ENCODE measurements at regions not wholly inside any gene's neighbourhood (a gene's known extent, or its start where the extent isn't known, plus 50 kb on each side); places are given as distances from the start of the nearest gene placed in this dataset.

- Histone ChIP-seq H3K79me2 (ENCODE audit: insufficient read depth, low read length) (no peaks in the 10 kb centered on the region), H3K9me3 (ENCODE audit: insufficient read depth, low read length, severe bottlenecking) (no peaks in the 10 kb centered on the region), H2AFZ (ENCODE audit: low read depth, low read length) (no peak overlapping the region), H3K4me1 (ENCODE audit: insufficient read depth, low read length) (no peaks in the 10 kb centered on the region), H3K9ac (ENCODE audit: low read depth, low read length) (no peak overlapping the region), H3K27me3 (ENCODE audit: insufficient read depth, low read length, poor library complexity) (no peaks in the 10 kb centered on the region), H3K27ac (ENCODE audit: low read length) (no peak overlapping the region), H3K36me3 (ENCODE audit: insufficient read depth, low read length) (no peaks in the 10 kb centered on the region), H3K4me3 (ENCODE audit: low read depth in 1 of 2, low read length in 2 of 2) (no peak overlapping the region), H3K4me2 (ENCODE audit: insufficient read depth, low read length) (no peak overlapping the region), H4K20me1 (ENCODE audit: insufficient read depth, low read length) (no peaks in the 10 kb centered on the region; the same call in 1 of the 2 replicates)
- DNase-seq (no peak), ATAC-seq (ENCODE audit: insufficient read depth, low read depth) (no peak)
- TF ChIP-seq CTCF (IDR thresholded peaks at IDR 0.05; ENCODE audit: borderline replicate concordance, extremely low read depth, low read length, poor library complexity, severe bottlenecking): no peak
- no peak for TF ChIP-seq EZH2 (IDR thresholded peaks at IDR 0.05; ENCODE audit: borderline replicate concordance, low read depth, low read length, severe bottlenecking)
Measured at GRCh38 chr10:80697926-80698325, 160.2 kb downstream of the SH2D4B start.

GRCh38 chr10:80699602-80700039 lies 161.9 kb downstream of the SH2D4B start:
- ATAC-seq (ENCODE audit: insufficient read depth, low read depth) (peak; percentile 95), DNase-seq (peak; percentile 70)
- H3K4me3 ChIP-seq (ENCODE audit: low read depth in 1 of 2, low read length in 2 of 2): no peak overlapping the region
- H3K9me3 ChIP-seq (ENCODE audit: insufficient read depth, low read length, severe bottlenecking): no peaks in the 10 kb centered on the region
- no peak overlapping the region for H2AFZ ChIP-seq (ENCODE audit: low read depth, low read length)
- H3K36me3 ChIP-seq (ENCODE audit: insufficient read depth, low read length): no peaks in the 10 kb centered on the region
- H3K4me1 ChIP-seq (ENCODE audit: insufficient read depth, low read length): no peaks in the 10 kb centered on the region
- no peak overlapping the region for H3K4me2 ChIP-seq (ENCODE audit: insufficient read depth, low read length)
- no peaks in the 10 kb centered on the region for H3K79me2 ChIP-seq (ENCODE audit: insufficient read depth, low read length)
- no peaks in the 10 kb centered on the region; the same call in 1 of the 2 replicates for H4K20me1 ChIP-seq (ENCODE audit: insufficient read depth, low read length)
- H3K9ac ChIP-seq (ENCODE audit: low read depth, low read length): no peak overlapping the region
- H3K27ac ChIP-seq (ENCODE audit: low read length): no peak overlapping the region
- no peaks in the 10 kb centered on the region for H3K27me3 ChIP-seq (ENCODE audit: insufficient read depth, low read length, poor library complexity)
- TF ChIP-seq CTCF (IDR thresholded peaks at IDR 0.05; ENCODE audit: borderline replicate concordance, extremely low read depth, low read length, poor library complexity, severe bottlenecking): peak; percentile 90
- TF ChIP-seq EZH2 (IDR thresholded peaks at IDR 0.05; ENCODE audit: borderline replicate concordance, low read depth, low read length, severe bottlenecking): no peak

- no peak overlapping the region for H3K4me2 ChIP-seq (ENCODE audit: insufficient read depth, low read length)
- H3K4me3 ChIP-seq (ENCODE audit: low read depth in 1 of 2, low read length in 2 of 2): no peak overlapping the region
- H3K27ac ChIP-seq (ENCODE audit: low read length): no peak overlapping the region
- DNase-seq (no peak), ATAC-seq (ENCODE audit: insufficient read depth, low read depth) (no peak)
- H3K27me3 ChIP-seq (ENCODE audit: insufficient read depth, low read length, poor library complexity): no peaks in the 10 kb centered on the region
- H3K9me3 ChIP-seq (ENCODE audit: insufficient read depth, low read length, severe bottlenecking): no peaks in the 10 kb centered on the region
- H3K36me3 ChIP-seq (ENCODE audit: insufficient read depth, low read length): no peaks in the 10 kb centered on the region
- H4K20me1 ChIP-seq (ENCODE audit: insufficient read depth, low read length): no peaks in the 10 kb centered on the region; the same call in 1 of the 2 replicates
- no peaks in the 10 kb centered on the region for H3K79me2 ChIP-seq (ENCODE audit: insufficient read depth, low read length)
- H3K9ac ChIP-seq (ENCODE audit: low read depth, low read length): no peak overlapping the region
- no peak overlapping the region for H2AFZ ChIP-seq (ENCODE audit: low read depth, low read length)
- no peaks in the 10 kb centered on the region for H3K4me1 ChIP-seq (ENCODE audit: insufficient read depth, low read length)
- TF ChIP-seq CTCF (IDR thresholded peaks at IDR 0.05; ENCODE audit: borderline replicate concordance, extremely low read depth, low read length, poor library complexity, severe bottlenecking) (no peak), EZH2 (IDR thresholded peaks at IDR 0.05; ENCODE audit: borderline replicate concordance, low read depth, low read length, severe bottlenecking) (no peak)
Measured at GRCh38 chr10:80700252-80700651, 162.6 kb downstream of the SH2D4B start.
